GM21723 (cell line): ENCODE measurements at regions not wholly inside any gene's neighbourhood (a gene's known extent, or its start where the extent isn't known, plus 50 kb on each side); places are given as distances from the start of the nearest gene placed in this dataset.

Experiments used
- ATAC-seq: cut with Tn5 transposase; IDR thresholded peaks from one replicate; pipeline ENCODE4 v1.9.1; 2021; ENCODE audit warnings: mild to moderate bottlenecking, moderate library complexity; ENCODE audit not compliant: unreplicated experiment

DNA sequence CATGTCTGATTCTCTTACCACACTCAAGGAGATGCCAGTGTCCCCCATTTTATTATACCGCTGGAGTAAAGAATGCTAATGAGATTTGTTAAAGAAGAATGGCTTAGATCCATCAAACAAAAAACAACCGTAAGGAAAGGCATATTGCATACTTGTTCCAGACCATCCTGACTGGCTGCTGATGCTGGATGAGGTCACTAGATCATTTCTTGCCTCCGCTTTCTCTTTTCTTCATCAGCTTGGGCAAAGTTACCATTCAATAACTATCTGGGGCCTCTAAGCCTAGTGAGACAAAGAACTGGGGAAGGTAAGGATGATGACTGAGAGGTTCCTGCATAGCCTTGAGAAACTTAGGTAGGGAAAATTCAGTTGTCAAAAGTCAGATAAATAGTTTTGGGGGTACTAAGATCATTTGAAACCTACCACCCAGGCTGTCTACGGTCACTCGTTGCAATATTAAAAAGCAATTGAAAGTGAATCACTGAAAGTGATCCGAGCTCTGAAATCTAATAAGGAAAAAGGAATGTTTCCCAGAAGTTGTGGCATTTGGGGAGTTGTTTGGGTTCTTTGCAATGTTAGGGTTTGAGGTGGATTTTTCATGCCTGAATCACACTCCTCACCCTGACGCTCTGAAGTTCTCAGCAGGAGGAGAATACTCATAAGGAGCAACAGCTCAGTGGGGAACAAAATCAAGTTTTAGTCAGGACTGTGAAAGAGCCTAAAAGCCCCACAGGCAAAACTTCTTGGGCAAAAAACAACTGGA, 176.8 kb downstream of the HHIPL2 start:
- no peak for ATAC-seq

DNA sequence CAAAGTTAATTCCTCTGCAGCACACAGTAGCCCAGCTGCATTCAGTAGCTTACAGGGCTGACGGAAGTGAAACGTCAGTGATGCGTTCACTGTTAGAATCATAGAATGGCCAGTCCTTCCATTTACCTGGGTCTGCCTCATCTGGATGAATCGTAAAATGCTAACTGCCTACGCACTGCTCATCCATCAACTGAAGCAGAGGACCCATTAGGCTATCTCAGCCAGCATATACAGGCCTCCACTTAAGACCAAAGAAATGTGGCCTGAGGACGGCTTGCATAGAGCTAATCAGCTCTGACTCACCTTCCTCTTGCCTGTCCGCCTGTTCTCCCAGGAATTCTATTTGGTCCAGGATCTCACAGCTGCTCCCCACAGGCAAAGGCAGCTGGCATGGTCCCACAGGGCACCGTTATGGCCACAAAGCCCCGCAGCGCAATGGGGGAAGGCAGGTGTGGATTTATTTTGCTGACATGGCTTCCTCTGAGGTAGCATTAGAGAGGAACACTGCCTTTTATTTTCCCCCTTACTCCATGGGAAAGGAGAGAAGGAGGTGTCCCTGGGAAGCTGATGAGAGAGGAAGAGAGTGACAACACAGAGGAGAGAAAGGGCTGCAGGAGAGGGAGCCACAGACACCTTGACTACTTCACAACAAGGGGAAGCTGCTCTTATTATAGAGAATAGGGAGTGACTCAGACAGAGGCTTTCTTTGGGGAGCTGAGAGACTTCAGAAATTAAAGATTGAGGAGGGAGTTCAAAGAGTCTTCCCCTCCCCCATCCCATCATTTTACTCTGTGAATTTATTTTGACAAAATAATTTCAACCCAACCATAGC, 177.6 kb downstream of the HHIPL2 start:
- ATAC-seq = no peak

DNA sequence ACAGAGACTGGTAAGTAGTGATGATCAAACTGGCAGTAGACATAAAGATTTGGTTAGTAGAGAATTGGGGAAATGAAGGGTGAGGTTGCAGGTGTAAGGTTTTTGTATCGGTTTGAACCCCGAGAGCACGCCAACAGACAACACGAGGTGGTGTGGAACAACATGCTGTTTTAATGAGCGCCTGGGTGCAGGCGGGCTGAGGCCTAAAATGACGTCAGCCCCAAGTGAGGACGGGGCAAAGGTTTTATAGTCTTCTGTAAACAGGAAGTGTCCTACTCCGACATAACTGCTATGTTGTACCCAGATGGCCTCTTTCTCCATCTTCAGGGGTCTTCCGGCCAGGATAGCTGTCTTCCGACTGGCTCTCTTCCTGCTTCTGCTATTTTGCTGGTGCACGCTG, 178.8 kb downstream of the HHIPL2 start:
- ATAC-seq = no peak

DNA sequence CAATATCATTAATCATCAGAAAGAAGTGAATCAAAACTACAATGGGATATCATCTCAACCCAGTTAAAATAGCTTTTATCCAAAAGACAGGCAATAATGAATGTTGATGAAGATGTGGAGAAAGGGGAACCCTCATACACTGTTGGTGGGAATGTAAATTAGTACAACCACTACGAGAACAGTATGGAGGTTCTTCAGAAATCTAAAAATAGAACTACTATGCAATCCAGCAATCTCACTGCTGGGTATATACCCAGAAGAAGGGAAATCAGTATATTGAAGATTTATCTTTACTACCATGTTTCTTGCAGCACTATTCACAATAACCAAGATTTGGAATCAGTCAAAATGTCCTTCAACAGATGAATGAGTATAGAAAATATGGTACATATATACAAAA, 189.8 kb downstream of the HHIPL2 start:
- ATAC-seq = no peak

DNA sequence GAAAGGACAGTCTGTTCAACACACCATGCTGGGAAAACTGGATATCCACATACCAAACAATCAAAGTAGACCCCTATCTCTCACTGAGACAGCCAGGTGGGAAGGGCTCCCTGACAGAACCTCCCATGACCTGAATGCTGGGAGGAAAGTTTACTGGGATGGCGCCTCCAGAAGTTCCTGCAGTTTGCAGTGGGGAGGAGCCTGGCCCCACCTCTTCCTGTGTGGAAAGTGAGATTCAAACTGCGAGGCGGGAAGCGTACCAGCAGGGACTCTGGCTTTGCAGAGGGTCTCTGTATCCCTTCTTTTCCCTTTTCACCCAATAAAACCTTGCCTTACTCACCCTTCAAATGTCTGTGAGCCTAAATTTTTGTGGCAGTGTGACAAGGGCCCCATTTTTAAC, 190.7 kb downstream of the HHIPL2 start:
- no peak for ATAC-seq

DNA sequence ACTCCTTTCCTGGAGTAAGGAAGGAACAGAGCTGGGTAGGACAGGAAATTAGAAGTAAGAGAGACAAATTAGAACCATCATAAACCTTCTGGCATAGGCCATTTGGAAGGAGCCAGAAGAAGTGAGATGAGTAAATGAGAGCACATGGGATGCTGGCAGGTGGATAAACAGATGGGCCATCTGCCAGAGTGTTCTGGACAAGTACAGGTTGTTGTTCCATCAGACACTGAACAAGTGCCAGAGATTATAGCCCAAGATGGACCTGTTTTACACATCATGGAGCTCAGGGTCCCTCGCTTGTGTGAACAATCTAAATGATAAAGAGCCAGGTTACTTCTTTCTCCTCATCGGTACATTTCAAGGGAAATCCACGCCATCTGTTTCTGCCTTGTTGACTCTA, 200.3 kb downstream of the HHIPL2 start:
- ATAC-seq = no peak

DNA sequence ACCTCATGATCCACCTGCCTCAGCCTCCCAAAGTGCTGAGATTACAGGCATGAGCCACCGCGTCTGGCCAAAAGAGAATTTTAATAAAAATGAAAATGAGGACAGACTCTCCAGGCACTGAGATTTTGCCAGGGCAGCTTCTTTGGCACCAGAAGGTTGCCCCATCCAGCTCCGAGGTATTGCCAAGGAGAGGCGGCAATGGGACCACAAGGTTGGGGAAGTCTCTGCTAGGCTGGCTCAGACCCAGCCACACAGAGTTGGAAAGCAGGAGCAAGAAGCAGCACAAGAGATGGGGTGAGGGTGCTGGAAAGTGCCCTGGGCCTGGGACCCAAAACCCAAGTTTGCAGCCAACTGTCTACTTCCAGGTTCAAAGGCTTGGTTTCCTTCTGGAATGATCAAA, 200.9 kb downstream of the HHIPL2 start:
- no peak for ATAC-seq

DNA sequence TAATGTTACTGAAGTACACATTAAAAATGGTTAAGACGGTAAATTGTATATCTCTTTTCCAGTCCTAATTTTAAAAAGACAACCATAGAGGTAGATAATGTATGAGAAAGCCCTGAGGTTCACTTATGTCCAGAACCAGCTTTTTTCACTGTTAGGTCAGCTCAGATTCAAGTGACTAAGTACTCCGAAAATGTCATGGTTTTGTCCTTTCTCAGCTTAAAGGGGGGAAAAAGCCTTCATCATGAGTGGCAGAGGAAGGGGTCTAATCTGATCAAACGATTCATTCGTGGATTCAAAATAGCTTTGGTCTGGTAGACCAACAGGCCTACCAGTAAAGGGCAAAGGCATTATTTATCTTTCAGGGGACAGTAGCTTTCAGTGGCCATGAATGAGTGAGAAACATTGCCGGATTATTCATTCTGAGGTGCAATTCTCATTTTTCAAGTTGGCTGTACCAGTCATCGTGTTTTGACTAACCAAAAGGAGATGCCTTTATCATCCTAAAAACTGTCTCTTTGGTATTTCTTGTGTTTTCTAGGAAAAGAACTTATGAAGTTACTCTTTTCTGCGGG, 208.4 kb downstream of the HHIPL2 start:
- ATAC-seq = no peak

DNA sequence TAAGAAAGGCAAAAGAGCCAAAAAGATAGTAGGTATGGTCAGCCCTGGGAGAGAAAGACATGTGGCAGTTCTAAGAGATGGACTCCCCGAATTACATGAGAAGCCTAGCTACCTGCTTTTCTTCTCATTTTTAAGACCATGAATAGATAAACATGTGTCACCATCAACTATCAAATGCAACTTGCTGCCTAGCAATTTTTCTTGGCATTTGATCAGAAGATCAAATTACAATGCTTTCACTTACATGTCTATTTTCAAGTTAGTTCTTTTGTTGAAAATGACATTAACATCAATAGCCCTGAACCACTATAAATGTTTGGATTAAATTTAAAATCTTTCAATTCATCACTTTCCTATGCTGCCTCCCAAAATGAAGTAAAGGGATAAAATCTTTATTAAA, 212.3 kb downstream of the HHIPL2 start:
- no peak for ATAC-seq

DNA sequence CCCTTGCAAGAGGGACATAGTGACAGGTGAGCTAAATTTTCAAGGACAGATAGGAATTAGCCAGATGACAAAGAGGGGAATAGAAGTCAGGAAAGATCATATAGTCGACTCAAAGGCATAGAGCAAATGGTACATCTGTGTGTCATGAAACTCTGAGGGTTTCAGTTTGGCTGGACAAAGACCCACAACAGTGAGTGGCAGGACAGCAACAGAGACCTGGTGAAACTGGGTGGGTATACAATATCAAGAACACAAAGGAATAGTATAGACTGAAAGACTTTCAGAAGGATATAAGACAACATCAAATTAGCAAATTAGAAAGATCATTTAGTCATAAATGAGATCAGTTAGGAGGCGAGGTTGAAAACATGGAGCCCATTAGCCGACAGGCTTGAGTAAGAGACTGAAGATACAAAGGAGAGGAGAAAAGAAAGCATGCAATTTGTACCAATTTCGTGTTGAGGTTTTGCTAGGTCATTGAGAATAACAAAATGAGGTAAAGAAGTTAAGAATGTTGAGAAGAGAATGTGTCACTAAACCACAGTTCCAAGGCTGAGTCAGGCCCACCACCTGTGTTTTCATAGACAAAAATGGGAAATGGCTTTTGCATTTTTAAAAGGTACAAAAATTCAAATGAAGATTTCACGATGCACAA, 213.8 kb downstream of the HHIPL2 start:
- ATAC-seq = no peak

DNA sequence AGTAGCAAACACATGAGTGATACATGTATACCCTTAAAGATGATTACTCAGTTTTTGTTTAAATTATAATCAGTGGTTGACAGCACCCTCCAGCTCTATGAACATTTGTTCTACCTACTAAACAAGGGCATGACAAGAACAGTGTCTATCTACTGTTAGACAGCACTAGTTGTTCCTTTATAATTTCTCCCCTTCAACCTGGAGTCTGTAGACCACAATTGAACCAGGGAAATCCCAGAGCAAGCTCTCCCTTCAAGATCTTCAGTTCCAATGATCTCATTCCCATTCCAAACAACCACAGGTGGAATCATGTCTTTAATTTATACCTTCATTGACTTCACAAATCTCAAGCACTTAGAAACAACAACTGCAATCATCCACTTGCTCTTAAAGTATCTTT, 216.1 kb downstream of the HHIPL2 start:
- no peak for ATAC-seq

DNA sequence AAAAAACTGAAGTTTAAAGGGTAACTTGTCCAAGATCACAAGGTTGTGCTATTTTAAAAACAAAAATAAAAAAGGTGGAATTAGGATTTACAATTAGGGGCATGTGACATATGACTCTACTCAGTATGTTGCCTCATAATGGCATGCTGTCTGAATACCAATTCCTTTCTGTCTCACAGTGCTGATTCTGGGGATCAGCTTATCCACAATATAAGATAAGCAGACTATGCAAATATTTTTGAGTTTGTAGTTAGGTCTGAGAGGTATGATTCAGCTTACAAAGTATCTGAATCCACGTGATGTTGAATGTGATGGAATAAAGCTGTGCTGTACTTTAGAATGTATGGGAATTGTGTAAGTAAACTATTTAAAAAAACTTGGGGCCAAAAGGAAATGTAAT, 216.6 kb downstream of the HHIPL2 start:
- ATAC-seq = no peak

DNA sequence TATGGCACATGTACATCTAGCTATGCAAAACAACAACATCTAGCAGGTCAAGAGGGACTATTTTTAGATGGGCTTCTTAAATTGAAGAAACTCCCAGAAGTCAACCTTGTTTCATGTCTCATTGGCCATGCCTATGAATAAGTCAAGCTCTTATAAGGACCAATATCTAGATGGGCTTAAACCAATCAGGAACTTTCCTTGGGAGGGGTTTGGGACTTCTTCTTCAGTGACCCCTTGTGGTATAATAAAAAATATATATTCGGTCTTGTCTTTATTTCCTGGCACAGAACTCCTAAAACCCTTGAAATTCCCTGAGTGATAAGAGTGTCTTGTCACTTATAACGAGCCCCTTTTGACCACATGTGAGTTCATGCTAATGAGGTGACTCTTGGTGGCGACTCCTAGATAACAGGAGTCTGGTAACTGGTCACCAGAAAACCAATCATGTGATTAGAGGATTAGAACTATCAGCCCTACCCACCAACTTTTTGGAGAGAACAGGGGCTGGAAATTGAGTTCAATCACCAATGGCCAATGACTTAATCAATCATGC, 218.3 kb downstream of the HHIPL2 start:
- no peak for ATAC-seq

DNA sequence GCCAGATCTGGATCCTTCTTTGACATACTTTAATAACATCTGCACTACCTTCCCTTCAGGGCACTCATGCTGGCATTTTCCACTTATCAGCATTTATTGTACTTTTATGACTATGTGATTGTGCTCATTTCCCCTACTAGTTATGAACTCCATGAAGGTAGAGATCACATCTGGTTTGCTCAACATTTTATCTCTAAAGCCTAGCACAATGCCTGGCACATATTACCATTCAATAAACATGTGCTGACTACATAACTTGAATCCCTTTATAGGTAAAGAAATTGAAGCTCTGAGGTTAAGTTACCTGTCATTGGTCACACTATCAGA, 221.2 kb downstream of the HHIPL2 start:
- ATAC-seq = no peak

DNA sequence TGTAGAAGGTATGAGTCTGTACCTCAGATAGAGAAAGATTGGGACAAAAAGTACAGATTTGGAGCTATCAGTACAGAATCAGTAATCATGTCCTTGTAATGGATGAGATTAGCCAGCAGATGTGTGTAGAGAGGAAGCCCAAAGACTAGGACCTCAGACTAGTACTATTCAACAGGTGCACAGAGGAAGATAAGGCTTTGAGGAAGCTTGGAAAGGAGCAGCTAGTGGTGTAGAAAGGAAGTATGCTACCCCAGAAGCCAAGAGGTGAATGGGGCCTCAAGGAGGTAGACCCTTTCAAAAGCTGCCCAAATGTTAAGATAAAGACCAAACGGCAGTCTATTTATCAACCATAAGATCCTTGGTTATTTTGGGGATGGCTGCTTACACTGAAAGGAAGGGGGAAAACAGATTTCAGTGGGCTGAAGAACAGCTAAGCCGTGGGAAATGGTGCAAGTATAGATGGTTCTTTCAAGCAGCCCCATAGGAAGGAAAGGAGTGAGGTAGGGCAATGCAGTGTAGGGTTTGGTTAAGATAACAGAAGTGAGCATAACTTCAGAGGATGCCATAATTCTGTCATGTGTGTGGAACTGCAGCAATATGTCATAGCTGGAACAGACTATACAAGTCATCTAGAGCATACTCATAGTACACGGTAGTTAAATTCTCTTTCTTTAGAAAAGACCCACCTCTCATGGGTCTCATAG, 221.7 kb downstream of the HHIPL2 start:
- no peak for ATAC-seq

DNA sequence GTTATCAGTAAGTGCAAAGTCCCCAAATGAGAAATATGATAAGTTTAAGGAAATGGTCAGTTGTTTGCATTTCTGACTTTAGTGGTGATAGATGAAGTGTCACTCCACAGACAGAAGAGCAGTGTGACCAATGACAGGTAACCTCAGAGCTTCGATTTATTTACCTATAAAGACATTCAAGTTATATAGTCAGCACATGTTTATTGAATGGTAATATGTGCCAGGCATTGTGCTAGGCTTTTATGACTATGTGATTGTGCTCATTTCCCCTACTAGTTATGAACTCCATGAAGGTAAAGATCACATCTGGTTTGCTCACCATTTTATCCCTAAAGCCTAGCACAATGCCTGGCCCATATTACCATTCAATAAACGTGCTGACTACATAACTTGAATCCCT, 222.4 kb downstream of the HHIPL2 start:
- ATAC-seq = no peak

DNA sequence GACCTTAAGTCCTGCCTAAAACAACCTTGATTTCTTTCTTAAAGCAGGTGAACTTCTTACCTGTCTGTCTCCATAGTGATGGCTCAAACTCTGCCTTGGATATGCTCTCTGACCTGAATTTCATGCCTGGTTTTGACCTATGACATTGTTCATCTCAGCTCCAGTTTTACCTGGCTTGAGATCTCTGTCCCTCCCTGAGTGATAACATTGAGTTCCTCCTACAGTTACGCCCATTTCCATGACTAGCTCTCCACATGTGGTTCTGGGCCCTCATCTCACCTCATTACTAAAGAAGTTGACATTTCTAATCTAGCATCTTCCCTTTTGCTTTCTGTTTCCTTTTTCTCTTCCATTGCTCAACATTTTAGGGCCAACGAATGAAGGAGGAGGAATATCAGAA, 233.1 kb downstream of the HHIPL2 start:
- ATAC-seq = no peak

DNA sequence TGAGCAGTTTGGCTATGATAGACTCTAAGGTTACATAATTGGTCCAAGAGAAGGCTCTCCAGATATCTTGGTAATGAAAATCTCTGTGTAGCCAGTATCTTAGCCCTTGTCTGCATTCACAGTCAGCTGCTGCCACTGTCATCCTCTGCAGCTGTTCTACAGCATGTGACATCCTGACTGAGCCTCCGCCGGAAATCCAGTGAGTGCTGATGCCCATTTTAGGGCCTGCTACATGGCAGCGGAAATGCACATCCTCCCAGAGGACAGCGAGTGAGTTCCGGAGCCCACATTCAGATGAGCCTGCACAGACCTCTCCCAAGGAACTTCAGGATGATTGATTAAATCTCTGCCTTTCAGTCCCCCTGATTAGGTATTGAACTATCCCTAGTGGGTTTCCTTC, 237.1 kb downstream of the HHIPL2 start:
- no peak for ATAC-seq

DNA sequence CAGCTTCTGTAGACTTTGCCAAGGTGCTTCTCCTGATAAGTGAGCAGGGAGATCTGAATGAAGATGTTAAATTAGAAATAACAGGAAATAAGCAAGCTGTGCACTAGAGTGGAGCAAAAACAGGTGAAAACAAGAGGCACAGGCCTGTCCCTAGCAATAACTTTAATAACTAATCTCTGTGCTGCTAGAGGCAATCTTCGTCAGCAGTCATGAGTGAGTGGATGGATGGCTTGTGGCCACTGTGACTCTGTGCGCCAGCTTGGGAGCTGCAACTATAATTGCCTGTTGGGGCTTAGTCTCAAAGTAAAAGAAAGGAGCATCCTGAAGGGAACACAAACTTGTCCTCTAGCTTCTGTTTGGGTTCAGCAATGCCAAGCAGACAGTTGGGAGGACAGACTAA, 240.3 kb downstream of the HHIPL2 start:
- no peak for ATAC-seq

DNA sequence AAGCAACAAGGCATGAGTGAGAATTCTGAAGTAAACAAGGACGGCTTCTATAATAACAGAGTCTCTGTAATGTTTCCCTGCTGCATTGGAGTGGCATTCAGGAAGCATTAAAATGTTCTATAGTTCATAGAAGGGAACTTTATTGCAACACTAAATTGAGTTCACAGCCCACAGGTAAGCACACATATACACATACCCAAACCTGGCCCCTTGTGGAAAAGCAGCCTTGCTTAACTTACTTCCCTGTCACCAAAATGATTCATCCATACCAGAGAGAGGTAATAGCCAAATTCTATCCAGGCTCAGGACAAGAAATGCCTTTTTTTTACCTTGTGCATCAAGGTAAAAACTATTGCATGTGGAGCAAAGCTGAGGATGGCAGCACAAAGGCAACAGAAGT, 241.4 kb downstream of the HHIPL2 start:
- ATAC-seq = no peak

DNA sequence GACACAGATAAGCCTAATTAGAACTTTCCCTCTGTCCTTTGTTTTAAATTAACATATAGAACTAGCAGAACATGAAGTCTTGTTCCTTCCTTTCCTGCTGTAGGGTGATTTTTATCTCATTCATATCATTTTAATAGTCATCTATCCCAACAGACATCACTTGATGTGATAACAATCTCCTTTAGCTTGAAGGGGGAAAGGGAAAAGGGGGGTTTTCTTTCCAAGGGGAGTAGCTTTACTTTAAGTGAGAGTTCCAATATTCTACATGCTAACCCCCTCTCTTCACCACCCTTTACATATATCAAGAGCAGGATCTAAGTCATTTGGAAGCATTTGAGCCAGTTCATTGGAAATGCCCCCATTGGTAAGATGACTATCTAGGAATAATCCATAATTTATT, 241.9 kb downstream of the HHIPL2 start:
- no peak for ATAC-seq
